GM18870 (cell line): ENCODE measurements at regions not wholly inside any gene's neighbourhood (a gene's known extent, or its start where the extent isn't known, plus 50 kb on each side); places are given as distances from the start of the nearest gene placed in this dataset.

Source experiments
- ATAC-seq: cut with Tn5 transposase; IDR thresholded peaks from one replicate; pipeline ENCODE4 v1.9.1; 2021; ENCODE audit warnings: moderate library complexity; ENCODE audit not compliant: unreplicated experiment

DNA sequence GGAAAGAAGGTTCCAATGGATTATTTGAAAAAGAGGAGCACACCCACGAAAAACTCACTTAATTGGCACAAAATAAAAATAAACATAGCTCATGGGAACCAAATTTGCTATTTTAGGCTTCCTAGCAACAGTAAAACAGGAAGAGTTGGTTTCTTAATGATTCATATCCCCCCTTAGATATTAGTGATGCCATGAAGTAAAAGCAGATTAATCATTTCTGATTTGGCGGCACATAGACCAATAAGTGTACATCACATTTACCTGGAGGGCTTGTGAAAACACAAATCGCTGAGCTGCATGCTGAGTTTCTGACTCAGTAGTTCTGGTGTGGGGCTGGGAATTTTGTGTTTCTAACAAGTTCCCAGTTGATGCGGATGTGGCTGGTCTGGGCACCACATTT lies 260.4 kb downstream of the SLC4A3 start:
- ATAC-seq = no peak

GRCh38 chr2:219893541-219893940 lies 266.1 kb downstream of the SLC4A3 start:
- no peak for ATAC-seq

DNA sequence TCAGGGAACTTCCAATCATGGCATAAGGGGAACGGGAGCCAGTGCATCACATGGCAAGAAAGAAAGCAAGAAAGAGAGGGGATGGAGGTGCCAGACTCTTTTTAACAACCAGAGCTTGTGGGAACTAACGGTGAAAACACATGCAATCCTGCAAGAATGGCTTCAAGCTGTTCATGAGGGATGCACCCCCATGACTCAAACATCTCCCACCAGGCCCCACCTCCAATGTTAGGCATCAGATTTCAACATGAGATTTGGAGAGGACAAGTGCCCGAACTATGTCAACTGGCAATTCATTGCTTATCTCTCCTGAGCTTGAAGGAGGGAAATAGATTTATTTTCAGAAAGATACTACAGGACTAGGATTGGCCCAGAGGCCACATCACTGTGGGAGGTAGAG lies 270.0 kb downstream of the SLC4A3 start:
- no peak for ATAC-seq

DNA sequence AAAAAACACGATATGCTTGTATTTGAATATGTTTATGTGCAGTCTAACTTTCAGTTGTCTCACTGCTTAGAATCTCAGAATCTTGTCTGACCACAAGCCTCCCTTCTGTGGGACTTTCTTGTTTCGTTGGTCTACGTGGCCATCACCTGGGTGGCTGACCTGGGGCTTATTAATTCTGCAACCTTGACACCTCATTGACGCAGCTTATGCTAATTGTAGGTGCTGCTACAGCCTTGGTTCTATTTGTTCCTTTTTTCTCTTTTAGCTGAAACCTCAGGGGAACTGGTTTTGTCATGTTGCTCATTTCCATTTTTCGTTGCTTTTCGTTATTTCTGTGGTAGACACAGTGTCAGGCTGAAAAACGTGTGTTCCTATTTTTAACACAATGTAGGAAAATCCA lies 273.7 kb downstream of the SLC4A3 start:
- ATAC-seq = peak; percentile 69

GRCh38 chr2:219902891-219903552 lies 275.6 kb downstream of the SLC4A3 start:
- ATAC-seq = no peak

DNA sequence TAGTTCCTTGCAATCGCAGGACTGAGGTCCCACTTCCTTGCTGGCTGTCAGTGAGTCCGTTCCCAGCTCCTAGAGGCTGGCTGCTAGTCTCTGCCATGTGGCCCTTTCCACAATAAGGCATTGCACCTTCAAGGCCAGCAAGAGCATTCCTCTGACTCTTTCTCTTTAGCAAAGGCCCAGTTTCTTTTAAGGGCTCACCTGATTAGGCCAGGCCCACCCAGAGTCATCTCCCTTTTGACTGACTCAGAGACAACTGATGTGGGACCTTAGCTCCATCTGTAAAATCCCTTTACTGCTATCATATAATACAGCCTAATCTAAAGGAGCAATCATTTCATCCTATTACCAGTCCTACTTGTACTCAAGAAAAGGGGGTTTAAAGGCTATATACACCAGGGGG lies 278.2 kb downstream of the SLC4A3 start:
- no peak for ATAC-seq

DNA sequence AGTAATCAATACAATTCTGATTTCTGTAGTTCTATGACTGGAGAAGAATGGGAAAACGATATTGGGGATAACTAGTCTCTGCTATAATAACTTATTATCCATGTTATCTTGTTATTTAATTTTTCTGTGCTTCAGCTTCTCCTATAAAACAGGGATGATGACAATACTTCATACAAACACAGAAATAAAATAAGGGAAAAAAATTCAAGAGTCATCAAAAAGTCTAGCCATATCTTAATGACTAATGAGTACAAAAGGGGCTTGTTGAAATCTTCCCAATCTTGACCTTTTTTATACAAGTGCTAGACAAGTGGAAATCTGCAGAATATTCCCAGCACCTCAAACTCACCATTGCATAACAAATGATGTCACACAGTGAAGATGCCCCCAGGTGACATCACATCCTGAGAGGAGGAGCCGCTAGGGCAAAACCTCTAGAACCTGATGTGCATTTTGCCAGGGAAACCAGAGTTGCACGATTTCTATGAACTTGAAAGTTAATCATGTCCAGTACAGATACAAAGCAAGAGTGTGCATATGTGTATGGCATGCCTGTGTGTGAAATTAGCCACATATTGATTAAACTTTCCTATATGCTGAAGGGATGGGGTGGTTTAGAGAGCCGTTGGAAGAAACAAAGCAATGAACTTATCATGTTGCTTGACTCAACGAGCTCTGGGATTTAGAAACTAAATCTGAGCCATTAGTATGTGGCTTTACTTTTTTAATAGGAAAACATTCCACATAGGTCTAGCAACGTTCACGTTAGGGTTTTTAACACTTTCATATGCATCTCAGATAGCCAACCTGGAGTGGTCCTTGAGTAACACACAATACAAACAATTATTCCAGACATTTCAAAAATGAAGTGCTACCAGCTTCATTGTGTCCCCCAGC lies 278.9 kb downstream of the SLC4A3 start:
- ATAC-seq = no peak

GRCh38 chr2:219907011-219907365 lies 279.6 kb downstream of the SLC4A3 start:
- no peak for ATAC-seq

DNA sequence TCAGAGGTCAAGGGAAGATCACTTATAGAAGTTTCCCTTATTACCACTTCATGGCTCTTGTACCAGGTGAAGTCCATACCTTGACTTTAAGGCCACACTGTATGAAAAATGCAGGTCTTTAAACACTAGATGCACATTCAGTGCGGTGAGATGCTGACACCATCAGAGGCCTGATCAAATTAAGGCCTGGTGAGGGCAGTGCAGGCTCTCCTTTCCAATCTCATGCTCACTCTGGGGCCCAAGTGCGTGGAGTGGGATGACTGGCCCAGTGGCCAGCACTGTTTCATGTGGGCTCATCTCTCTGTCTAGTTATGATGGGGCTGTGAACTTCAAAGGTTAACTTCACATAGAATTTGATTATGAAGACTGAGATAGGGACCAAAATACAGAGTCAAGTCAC lies 281.1 kb downstream of the SLC4A3 start:
- no peak for ATAC-seq

DNA sequence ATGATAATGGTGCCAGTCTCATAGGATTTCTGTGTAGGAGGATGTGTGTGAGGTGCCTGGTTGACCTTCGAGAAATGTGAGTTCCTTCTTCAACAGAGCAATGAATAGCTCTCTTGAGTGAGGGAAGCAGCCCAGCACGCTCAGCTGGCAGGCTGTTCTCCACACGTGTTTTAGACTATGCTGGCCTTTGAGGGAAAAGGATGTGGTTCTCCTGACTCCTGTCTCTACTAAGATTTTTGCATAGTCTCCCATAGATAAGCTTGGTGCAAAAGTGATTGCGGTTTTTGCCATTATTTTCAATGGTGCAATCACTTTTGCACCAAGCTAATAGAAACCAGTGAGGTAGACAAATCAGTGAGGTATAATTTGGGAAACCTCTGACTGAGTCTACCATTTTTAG lies 284.1 kb downstream of the SLC4A3 start:
- no peak for ATAC-seq

DNA sequence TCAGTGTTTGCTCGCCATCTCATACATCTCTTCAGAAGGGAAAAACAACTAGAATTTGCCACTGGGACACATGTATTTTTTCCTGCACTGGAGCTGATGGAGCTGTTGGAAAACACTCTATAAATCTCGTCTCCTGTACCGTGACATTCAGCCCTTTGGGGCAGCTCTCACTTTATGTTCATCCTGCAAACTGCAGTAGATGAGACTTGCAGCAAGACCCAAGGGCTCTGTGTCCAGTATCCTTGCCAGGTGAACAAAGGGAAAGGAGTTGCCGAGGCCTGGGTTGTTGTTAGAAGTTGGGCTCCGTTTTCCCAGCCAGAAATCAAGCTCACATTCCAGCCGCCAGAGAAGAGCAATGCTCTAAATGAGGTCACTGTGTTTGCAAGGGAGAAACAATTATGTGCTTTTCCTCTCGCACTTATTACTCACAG lies 285.1 kb downstream of the SLC4A3 start:
- no peak for ATAC-seq

- ATAC-seq = no peak
Measured at GRCh38 chr2:219914577-219914976, 287.1 kb downstream of the SLC4A3 start.

GRCh38 chr2:219916281-219916680 lies 288.9 kb downstream of the SLC4A3 start:
- ATAC-seq = no peak

DNA sequence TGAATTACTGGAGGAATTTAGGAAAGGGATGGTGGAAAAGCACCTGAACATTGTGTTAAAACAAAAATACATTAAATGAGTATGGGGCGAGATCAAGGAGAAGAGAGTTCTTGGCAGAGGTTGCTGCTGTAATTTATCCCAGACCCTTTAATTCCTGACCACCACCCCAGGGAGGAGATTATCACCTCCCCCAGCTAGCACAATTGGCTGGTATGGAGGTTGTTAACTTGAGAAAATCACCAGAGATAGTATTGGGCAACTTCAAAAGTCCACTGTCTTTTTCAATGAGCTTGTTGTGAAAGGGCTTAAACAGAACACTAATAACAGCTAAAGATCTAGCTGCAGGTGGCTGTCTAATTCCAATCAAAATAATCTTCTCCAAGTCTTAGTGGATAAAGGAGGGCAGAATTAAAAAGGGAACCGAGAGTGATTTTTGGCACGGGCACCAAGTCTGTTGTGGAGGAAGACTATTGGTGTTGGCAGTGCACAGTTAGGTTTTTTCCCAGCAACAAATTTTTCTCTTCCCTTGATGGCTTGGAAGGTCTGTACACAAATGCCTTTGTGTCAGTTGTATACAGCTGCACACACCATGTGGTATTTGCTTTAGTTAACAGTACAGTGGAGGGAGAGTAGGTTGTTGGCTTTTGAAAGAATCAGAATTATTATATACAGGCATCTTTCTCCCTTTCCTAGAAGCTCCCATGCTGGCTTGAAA lies 289.5 kb downstream of the SLC4A3 start:
- no peak for ATAC-seq

- ATAC-seq = no peak
Measured at GRCh38 chr2:219918254-219918653, 290.8 kb downstream of the SLC4A3 start.

GRCh38 chr2:219918944-219919343 lies 291.5 kb downstream of the SLC4A3 start:
- no peak for ATAC-seq

GRCh38 chr2:219919506-219919905 lies 292.1 kb downstream of the SLC4A3 start:
- ATAC-seq = no peak

DNA sequence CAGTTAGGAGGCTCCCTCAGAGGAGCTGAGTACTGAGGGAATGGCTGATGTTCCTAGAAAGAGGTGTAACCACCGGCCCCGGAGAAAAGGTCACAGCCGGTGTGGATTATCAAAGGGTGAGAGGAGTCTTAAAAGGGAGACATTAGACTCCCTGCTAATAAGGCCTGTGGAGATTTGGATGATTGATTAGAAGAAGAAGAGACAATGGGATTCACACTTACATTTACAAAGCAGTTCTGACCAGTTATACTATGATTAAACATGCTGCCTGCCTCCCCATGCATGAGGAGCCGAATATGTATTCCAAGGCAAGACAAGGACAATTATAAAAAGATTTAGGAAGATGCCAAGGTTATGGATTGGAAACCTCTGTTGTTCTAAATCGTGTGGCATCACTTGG lies 302.4 kb downstream of the SLC4A3 start:
- no peak for ATAC-seq

DNA sequence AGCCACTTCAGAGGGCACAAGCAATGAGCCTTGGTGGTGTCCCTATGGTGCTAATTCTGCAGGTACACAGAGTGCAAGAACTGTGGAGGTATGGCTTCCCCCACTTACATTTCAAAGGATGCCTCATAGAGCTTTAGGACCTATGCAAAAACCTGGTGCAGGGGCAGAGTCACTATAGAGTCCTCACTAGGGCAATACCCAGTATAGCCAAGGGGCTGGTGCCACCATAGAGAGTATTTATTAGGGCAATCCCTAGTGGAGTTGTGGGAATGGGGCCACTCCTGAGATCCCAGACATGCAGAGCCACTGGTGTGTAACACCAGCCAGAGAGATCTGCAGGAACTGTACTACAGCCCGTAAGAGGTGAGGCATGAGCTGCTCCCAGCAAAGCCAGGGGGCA lies 312.2 kb downstream of the SLC4A3 start:
- ATAC-seq = no peak

DNA sequence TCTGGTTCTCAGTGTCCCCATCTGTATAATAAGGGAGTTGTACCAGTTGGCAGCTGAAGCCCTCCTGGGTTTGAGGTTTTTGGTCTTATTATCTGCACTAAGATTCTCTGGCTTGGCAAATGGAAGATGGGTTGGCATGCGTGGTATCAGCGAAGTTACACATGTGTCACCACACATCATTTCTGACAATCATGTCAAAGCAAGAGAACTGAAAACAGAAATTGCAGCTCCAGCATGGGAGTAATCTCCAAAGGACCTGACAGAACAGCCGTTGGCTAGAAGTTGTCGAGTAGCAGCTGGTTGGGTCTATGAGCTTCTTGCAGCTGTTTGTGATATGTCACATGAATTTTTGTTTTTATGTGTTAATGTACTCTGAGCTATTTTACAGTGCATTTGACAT lies 317.4 kb downstream of the SLC4A3 start:
- ATAC-seq = no peak

GRCh38 chr2:219946021-219946420 lies 318.6 kb downstream of the SLC4A3 start:
- ATAC-seq = no peak

DNA sequence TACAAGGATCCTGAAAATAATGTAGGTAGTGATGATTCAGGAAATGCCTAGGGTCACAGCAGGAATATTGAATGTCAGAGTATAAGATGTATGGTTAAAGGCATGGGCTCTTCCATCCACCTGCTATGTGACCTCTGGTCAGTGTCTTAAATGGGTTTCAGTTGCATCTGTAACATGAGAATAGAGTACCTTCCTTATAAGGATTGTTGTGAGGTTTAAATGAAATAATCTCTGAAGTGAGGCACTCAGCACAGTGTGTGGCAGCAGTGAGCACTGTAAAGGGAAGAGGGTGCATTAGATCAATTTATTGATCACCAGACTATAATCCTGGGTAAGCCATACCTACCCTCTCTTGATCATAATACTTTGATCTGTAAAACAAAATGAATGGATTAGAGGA lies 319.1 kb downstream of the SLC4A3 start:
- ATAC-seq = no peak
